Tibial artery (tissue), 4 donors: ENCODE measurements at regions not wholly inside any gene's neighbourhood (a gene's known extent, or its start where the extent isn't known, plus 50 kb on each side); places are given as distances from the start of the nearest gene placed in this dataset.
"Not testable (repeated sequence)": the region's sequence is repeated elsewhere in the genome, so short reads cannot be mapped to it uniquely, and the experiment has no call there.

ENCODE experiments used
- DNase-seq, 2 donors: peaks; one replicate each; pipeline ENCODE4 v3.0.0-alpha.2; 2019
- H3K27ac ChIP-seq, 2 donors: fragments of 200-600 bp; sonication (generic) in 1 of 2; 1 replicate in 1 of 2; 2 replicates in 1 of 2; pipeline ENCODE4 v1.5.1; 2018 to 2019; ENCODE audit warnings: mild to moderate bottlenecking in 1 of 2
- H3K27me3 ChIP-seq, 2 donors: fragments of 200-600 bp; sonication (generic) in 1 of 2; one replicate each; pipeline versions ENCODE4 v1.5.1 to v1.6.0; 2016 to 2019
- H3K36me3 ChIP-seq, 3 donors: fragments of 200-600 bp; sonication (generic) in 2 of 3; one replicate each; pipeline ENCODE4 v1.5.1; 2016 to 2019; ENCODE audit warnings: mild to moderate bottlenecking in 2 of 3
- H3K4me1 ChIP-seq, 4 donors: fragments of 200-600 bp; sonication (generic) in 2 of 4; 1 replicate in 3 of 4; 2 replicates in 1 of 4; pipeline ENCODE4 v1.5.1; 2016 to 2019
- H3K4me3 ChIP-seq, 2 donors: fragments of 200-600 bp; sonication (generic) in 1 of 2; 1 replicate in 1 of 2; 2 replicates in 1 of 2; pipeline ENCODE4 v1.5.1; 2018 to 2019; ENCODE audit warnings: mild to moderate bottlenecking in 2 of 2
- H3K9me3 ChIP-seq, 3 donors: fragments of 200-600 bp; sonication (generic) in 1 of 3; one replicate each; pipeline ENCODE4 v1.5.1; 2016 to 2019
- intact Hi-C: fragments of 100-400 bp; cut with DNase I; formaldehyde crosslinking; loops from one replicate; pipeline ENCODE4 v1.15.0; 2023; ENCODE audit warnings: low total_unique reads
- TF ChIP-seq, protein P1 (sequence below), 2 experiments: fragments of 200-600 bp in 1 of 2; fragments of 450-650 bp in 1 of 2; IDR thresholded peaks; one replicate each; pipeline ENCODE4 v1.5.1; 2017 to 2019; ENCODE audit warnings: antibody characterized with exemption in 2 of 2, mild to moderate bottlenecking in 1 of 2, moderate library complexity in 1 of 2

DNA sequence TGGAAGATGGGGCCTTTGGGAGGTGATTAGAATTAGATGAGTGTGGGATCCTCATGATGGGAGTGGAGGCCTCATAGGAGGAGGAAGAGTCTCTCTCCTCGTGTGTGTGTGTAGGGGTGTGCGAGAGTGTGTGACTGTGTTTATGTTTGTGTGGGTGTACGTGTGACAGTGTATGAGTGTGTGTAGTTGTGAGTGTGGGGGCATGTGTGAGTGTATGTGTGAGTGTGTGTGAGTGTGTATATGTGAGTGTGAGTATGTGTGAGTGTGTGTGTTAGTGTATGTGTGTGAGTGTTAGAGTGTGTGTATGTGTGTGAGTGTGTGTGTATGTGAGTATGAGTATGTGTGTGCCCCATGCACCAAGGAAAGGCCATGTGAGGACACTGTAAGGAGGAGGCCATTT is 68.2 kb upstream of the SMIM15 start:
- no peaks in the 10 kb centered on the region for H3K27me3 ChIP-seq
- no peaks in the 10 kb centered on the region for H3K36me3 ChIP-seq
- intact Hi-C loops, result no loop called here
- no peak for DNase-seq
- H3K4me3 ChIP-seq, result no peak overlapping the region
- TF ChIP-seq, protein P1, sequence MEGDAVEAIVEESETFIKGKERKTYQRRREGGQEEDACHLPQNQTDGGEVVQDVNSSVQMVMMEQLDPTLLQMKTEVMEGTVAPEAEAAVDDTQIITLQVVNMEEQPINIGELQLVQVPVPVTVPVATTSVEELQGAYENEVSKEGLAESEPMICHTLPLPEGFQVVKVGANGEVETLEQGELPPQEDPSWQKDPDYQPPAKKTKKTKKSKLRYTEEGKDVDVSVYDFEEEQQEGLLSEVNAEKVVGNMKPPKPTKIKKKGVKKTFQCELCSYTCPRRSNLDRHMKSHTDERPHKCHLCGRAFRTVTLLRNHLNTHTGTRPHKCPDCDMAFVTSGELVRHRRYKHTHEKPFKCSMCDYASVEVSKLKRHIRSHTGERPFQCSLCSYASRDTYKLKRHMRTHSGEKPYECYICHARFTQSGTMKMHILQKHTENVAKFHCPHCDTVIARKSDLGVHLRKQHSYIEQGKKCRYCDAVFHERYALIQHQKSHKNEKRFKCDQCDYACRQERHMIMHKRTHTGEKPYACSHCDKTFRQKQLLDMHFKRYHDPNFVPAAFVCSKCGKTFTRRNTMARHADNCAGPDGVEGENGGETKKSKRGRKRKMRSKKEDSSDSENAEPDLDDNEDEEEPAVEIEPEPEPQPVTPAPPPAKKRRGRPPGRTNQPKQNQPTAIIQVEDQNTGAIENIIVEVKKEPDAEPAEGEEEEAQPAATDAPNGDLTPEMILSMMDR (IDR thresholded peaks at IDR 0.05), result no peak
- peaks cover 0 to 3% (median 0%) of the 10 kb centered on the region in 3 donors for H3K9me3 ChIP-seq
- peaks cover 0 to 14% (median 0%) of the 10 kb centered on the region in 4 donors for H3K4me1 ChIP-seq
- no peak overlapping the region for H3K27ac ChIP-seq

DNA sequence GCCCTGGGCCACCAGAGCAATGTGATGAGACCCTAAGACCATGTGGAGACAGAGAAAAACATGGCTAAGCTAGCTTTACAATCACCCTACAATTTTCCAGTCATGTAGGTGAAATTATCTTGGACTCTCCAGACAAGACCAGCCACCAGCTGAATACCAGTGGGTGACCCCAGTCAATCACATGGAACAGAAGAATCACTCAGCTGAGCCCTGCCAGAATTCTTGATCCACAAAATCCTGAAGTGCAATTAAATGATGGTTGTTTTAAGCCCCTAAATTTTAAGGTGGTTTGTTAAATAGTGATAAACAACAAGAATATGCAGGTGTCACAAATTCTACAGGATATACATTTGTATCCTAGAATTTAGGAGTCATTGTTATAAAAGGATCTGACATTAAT is 69.5 kb upstream of the SMIM15 start:
- Histone ChIP-seq H3K27ac (peak overlapping the region; percentile 36 to 47), H3K4me3 (no peak overlapping the region), H3K27me3 (no peaks in the 10 kb centered on the region), H3K36me3 (no peaks in the 10 kb centered on the region), H3K4me1 (peaks cover 0 to 14% (median 0%) of the 10 kb centered on the region in 4 donors), H3K9me3 (peaks cover 0 to 3% (median 0%) of the 10 kb centered on the region in 3 donors)
- DNase-seq, result no peak
- TF ChIP-seq, protein P1 (IDR thresholded peaks at IDR 0.05), result no peak
- intact Hi-C loops, result no loop called here

DNA sequence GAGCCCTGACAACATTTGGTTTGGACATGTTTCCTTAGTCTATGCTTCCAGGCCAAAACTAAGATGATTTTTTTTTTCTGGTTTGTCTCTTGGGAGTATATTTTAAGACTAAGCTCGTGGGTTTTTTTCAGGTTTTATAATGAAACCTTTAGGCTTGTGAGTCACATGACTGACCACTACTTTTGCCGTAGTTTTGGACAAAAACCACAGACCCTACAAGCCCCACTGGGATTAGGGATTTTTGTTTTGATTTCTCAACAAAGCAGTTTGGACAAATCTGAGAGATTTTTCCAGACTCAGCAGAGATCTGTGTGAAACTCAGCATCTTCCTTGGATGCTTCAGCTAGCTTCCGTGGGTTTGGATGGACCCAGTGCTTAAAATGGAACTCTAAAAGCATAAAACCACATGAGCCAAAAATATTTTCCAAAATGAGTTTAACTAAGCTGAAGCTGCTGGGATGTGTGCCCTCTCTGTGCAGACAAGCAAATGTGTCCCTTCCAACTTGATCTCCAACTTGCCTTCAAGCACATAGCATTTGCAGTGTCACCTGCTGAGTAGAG is 70.3 kb upstream of the SMIM15 start:
- TF ChIP-seq, protein P1 (IDR thresholded peaks at IDR 0.05), result no peak
- no peaks in the 10 kb centered on the region for H3K27me3 ChIP-seq
- DNase-seq, result no peak
- H3K4me3 ChIP-seq, result peak overlapping the region; percentile 8 to 12
- peaks cover 0 to 14% (median 0%) of the 10 kb centered on the region in 4 donors for H3K4me1 ChIP-seq
- intact Hi-C loops, result no loop called here
- H3K27ac ChIP-seq, result peak overlapping the region; percentile 36 to 47
- H3K9me3 ChIP-seq, result peaks cover 0 to 3% (median 0%) of the 10 kb centered on the region in 3 donors
- H3K36me3 ChIP-seq, result no peaks in the 10 kb centered on the region

DNA sequence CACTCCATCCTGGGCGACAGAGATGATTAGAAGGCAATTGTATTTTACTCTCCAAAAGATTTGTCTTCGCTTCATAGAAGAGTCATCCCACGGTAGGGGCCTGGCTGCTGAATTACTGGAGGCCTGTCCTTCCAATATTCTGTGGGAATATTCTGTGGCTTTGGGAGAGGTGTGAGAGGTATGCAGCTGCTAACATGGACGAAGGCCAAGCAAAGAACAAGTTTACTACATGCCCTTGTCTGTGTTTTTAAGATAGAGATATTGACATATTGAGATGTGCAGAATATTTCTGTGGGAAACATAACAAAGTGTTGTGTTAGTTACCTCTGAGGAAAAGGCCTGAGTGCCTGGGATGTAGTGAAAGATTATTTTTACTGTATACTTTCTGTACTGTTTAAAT is 71.8 kb upstream of the SMIM15 start:
- intact Hi-C loops, result no loop called here

DNA sequence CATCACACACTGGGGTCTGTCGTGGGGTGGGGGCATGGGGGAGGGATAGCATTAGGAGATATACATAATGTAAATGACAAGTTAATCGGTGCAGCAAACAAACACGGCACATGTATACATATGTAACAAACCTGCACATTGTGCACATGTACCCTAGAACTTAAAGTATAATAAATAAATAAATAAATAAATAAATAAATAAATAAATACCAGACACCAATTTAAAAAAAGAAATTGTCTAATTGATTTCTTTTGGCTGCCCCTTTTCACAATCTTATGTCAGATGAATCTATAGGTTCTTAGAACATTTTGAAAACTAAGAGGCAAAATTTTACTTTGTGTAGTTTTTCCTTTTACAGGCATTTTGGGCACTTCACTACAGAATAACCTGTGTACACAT is 74.4 kb upstream of the SMIM15 start:
- H3K36me3 ChIP-seq, intact Hi-C loops, H3K27ac ChIP-seq, H3K4me3 ChIP-seq, H3K4me1 ChIP-seq, H3K9me3 ChIP-seq, DNase-seq, H3K27me3 ChIP-seq: not testable (repeated sequence)

More for the DNA sequence above, 71.8 kb upstream of the SMIM15 start:
- Histone ChIP-seq H3K27ac (no peak overlapping the region), H3K9me3 (peaks cover 0 to 6% (median 3%) of the 10 kb centered on the region in 3 donors), H3K36me3 (no peaks in the 10 kb centered on the region), H3K4me1 (peaks cover 0 to 9% (median 0%) of the 10 kb centered on the region in 4 donors), H3K4me3 (no peak overlapping the region), H3K27me3 (no peaks in the 10 kb centered on the region)
- TF ChIP-seq, protein P1 (IDR thresholded peaks at IDR 0.05), result no peak
- no peak for DNase-seq

DNA sequence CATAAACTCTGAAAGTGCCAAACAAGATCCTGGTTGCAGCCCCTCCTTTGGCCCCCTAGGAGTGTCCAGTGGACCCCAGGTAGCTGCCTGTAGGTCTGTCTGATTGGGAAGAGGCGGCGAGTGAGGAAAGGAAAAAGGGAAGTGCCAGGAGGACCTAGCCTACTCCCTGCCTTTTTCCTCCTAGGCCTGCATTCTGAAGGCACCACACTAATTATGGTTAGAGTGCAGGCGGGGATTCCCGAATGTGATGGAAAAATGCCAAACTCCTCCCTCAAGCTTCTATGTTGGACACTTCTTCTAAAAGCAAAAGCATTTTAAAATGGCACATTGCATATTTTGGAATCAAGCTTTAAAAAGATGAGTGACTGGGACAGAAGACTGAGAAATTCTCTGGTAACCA is 83.2 kb upstream of the SMIM15 start:
- no peak for DNase-seq
- H3K27me3 ChIP-seq, result no peaks in the 10 kb centered on the region
- H3K4me3 ChIP-seq, result no peak overlapping the region
- TF ChIP-seq, protein P1 (IDR thresholded peaks at IDR 0.05), result no peak
- H3K27ac ChIP-seq, result no peak overlapping the region
- intact Hi-C loops, result no loop called here
- H3K9me3 ChIP-seq, result peaks cover 0 to 5% (median 0%) of the 10 kb centered on the region in 3 donors
- H3K36me3 ChIP-seq, result no peaks in the 10 kb centered on the region
- peaks cover 0 to 6% (median 3%) of the 10 kb centered on the region in 4 donors for H3K4me1 ChIP-seq
